Vagina (tissue), 2 donors: ENCODE measurements at regions not wholly inside any gene's neighbourhood (a gene's known extent, or its start where the extent isn't known, plus 50 kb on each side); places are given as distances from the start of the nearest gene placed in this dataset.

Experiments
- DNase-seq, 2 donors: peaks; one replicate each; pipeline ENCODE4 v3.0.0-alpha.2; 2017; ENCODE audit errors: extremely low spot score in 2 of 2
- H3K27ac ChIP-seq: fragments of 200-600 bp; sonication (generic); one replicate; pipeline ENCODE4 v1.5.1; 2019
- H3K27me3 ChIP-seq: fragments of 200-600 bp; sonication (generic); one replicate; pipeline ENCODE4 v1.5.1; 2019
- H3K36me3 ChIP-seq, 2 donors: fragments of 200-600 bp; sonication (generic); one replicate each; pipeline ENCODE4 v1.5.1; 2017 to 2019
- H3K4me1 ChIP-seq: fragments of 200-600 bp; sonication (generic); one replicate; pipeline ENCODE4 v1.5.1; 2019
- H3K4me3 ChIP-seq, 2 donors: fragments of 200-600 bp; sonication (generic); 1 replicate in 1 of 2; 2 replicates in 1 of 2; pipeline ENCODE4 v1.5.1; 2016 to 2019
- H3K9me3 ChIP-seq: fragments of 200-600 bp; sonication (generic); one replicate; pipeline ENCODE4 v1.5.1; 2019
- POLR2A ChIP-seq, 2 donors: fragments of 450-650 bp; IDR thresholded peaks; one replicate each; pipeline ENCODE4 v1.6.1; 2017; ENCODE audit warnings: antibody characterized with exemption in 2 of 2, mild to moderate bottlenecking in 2 of 2, moderate library complexity in 2 of 2
- POLR2AphosphoS5 ChIP-seq, 2 donors: sonication (generic); formaldehyde crosslinking; IDR thresholded peaks; one replicate each; pipeline ENCODE4 v1.9.0; 2017; ENCODE audit warnings: antibody characterized with exemption in 2 of 2, mild to moderate bottlenecking in 2 of 2, low read depth in 1 of 2; ENCODE audit not compliant: insufficient read depth in 1 of 2
- intact Hi-C: fragments of 100-400 bp; cut with DNase I; formaldehyde crosslinking; loops from one replicate; pipeline ENCODE4 v1.15.1; 2023
- TF ChIP-seq, protein P1 (sequence below), 3 experiments: fragments of 450-650 bp in 2 of 3; fragments of 200-600 bp in 1 of 3; sonication (generic) in 1 of 3; IDR thresholded peaks; one replicate each; pipeline ENCODE4 v1.5.1; 2017 to 2019; ENCODE audit warnings: antibody characterized with exemption in 3 of 3, mild to moderate bottlenecking in 2 of 3, moderate library complexity in 2 of 3

DNA sequence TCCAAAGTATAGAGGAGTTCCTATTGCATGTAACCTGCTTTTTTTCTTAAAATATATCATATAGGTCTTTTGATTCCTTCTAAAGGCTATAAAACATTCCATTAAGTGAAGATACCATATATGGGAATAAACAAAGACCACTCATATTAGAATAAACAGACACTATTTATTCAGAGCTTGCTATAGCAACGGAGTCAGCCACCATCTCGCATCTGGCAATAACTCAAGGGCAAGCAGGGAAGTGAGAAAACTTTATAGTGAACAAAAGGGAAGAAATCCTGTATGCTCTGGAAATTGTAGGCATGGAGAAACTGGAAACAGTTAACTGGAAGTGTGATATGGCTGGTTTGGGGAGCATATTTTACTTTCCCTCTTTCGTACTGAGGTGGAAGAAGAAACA is 301.9 kb downstream of the PTH2R start:
- H3K36me3 ChIP-seq, result no peaks in the 10 kb centered on the region
- intact Hi-C loops, result no loop called here
- no peaks in the 10 kb centered on the region for H3K4me1 ChIP-seq
- no peak overlapping the region for H3K4me3 ChIP-seq
- DNase-seq, result no peak
- H3K9me3 ChIP-seq, result no peaks in the 10 kb centered on the region
- TF ChIP-seq POLR2AphosphoS5 (IDR thresholded peaks at IDR 0.05; ENCODE audit: insufficient read depth in 1 of 2, low read depth in 1 of 2) (no peak), POLR2A (IDR thresholded peaks at IDR 0.05) (no peak)
- TF ChIP-seq, protein P1, sequence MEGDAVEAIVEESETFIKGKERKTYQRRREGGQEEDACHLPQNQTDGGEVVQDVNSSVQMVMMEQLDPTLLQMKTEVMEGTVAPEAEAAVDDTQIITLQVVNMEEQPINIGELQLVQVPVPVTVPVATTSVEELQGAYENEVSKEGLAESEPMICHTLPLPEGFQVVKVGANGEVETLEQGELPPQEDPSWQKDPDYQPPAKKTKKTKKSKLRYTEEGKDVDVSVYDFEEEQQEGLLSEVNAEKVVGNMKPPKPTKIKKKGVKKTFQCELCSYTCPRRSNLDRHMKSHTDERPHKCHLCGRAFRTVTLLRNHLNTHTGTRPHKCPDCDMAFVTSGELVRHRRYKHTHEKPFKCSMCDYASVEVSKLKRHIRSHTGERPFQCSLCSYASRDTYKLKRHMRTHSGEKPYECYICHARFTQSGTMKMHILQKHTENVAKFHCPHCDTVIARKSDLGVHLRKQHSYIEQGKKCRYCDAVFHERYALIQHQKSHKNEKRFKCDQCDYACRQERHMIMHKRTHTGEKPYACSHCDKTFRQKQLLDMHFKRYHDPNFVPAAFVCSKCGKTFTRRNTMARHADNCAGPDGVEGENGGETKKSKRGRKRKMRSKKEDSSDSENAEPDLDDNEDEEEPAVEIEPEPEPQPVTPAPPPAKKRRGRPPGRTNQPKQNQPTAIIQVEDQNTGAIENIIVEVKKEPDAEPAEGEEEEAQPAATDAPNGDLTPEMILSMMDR (IDR thresholded peaks at IDR 0.05), result no peak
- no peak overlapping the region for H3K27ac ChIP-seq
- no peaks in the 10 kb centered on the region for H3K27me3 ChIP-seq

DNA sequence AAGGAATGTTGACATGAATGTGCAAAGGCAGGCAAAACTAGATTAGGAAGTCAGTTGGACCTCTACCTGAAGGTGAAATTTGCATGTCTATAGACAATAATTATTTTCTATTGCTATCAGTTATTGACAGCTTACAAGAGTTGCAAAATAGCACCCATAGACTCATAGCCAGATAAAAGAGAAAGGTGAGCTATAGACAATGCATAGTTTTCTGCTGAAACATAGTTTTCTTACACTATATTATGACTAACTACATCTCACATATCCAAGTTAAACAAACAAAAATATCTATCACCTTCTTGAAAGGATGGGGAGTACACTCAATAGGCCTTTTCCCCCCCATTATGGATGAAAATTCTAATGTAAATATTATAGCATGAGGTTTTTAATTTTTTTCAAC is 305.0 kb downstream of the PTH2R start:
- Histone ChIP-seq H3K27ac (no peak overlapping the region), H3K27me3 (no peaks in the 10 kb centered on the region), H3K4me1 (no peaks in the 10 kb centered on the region), H3K36me3 (no peaks in the 10 kb centered on the region), H3K4me3 (no peak overlapping the region), H3K9me3 (no peaks in the 10 kb centered on the region)
- intact Hi-C loops, result no loop called here
- no peak for DNase-seq
- no peak for TF ChIP-seq POLR2AphosphoS5 (IDR thresholded peaks at IDR 0.05; ENCODE audit: insufficient read depth in 1 of 2, low read depth in 1 of 2)
- TF ChIP-seq, protein P1 (IDR thresholded peaks at IDR 0.05), result no peak
- no peak for TF ChIP-seq POLR2A (IDR thresholded peaks at IDR 0.05)

DNA sequence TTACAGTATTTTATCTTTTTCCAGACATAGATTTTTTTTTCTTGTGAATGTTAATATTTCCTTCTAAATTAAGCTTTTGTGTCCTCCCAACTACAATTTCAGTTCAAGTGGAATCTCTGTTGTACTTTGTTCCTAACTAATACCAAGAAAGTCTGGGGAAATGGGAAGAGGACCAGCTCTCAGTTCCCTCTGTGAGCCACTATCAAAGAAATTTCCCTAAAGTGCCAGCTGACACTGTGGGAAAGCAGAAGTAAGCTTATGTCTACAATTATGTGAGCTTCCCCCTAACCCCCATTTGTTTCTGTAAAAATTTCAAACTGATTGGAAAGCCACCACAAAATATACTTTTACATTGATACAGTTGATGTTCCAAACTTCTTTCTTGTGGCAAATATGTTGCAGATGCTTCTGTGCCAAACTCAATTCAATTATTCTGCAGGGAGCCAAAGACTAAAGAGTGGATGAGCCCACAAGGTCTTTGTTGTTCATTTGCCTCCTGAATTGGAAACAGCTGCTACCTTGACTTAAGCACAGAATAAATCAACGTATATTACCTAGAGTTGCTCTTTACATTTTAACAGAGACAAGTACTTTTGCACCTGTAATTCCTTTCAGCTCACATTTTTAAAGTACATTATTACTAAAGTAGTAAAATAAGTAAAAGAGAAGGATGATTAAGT is 306.6 kb downstream of the PTH2R start:
- no peak for DNase-seq
- TF ChIP-seq POLR2AphosphoS5 (IDR thresholded peaks at IDR 0.05; ENCODE audit: insufficient read depth in 1 of 2, low read depth in 1 of 2), result no peak
- no peak for TF ChIP-seq POLR2A (IDR thresholded peaks at IDR 0.05)
- TF ChIP-seq, protein P1 (IDR thresholded peaks at IDR 0.05), result no peak

DNA sequence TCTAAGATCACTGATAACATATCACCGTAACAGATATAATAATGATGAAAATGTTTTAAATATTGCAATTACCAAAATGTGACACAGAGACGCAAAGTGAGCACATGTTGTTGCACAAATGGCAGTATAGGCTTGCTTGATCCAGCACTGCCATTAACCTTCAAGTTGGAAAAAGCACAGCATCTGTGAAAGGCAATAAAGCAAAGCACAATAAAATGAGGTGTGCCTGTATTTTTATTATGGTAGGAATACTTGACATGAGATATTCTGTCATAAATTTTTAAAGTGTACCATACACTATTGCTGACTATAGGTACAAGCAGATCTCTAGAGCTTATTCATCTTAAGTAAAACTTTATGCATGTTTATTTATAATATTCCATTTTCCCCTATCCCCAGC is 312.2 kb downstream of the PTH2R start:
- Histone ChIP-seq H3K4me3 (no peak overlapping the region), H3K4me1 (no peaks in the 10 kb centered on the region), H3K9me3 (no peaks in the 10 kb centered on the region), H3K27me3 (no peaks in the 10 kb centered on the region), H3K27ac (no peak overlapping the region), H3K36me3 (no peaks in the 10 kb centered on the region)
- intact Hi-C loops, result no loop called here
- no peak for DNase-seq
- TF ChIP-seq POLR2A (IDR thresholded peaks at IDR 0.05), result no peak
- no peak for TF ChIP-seq POLR2AphosphoS5 (IDR thresholded peaks at IDR 0.05; ENCODE audit: insufficient read depth in 1 of 2, low read depth in 1 of 2)
- TF ChIP-seq, protein P1 (IDR thresholded peaks at IDR 0.05), result no peak

More for the DNA sequence above, 306.6 kb downstream of the PTH2R start:
- intact Hi-C loops, result no loop called here
- Histone ChIP-seq H3K9me3 (no peaks in the 10 kb centered on the region), H3K4me3 (no peak overlapping the region), H3K27me3 (no peaks in the 10 kb centered on the region), H3K27ac (no peak overlapping the region), H3K36me3 (no peaks in the 10 kb centered on the region), H3K4me1 (no peaks in the 10 kb centered on the region)

DNA sequence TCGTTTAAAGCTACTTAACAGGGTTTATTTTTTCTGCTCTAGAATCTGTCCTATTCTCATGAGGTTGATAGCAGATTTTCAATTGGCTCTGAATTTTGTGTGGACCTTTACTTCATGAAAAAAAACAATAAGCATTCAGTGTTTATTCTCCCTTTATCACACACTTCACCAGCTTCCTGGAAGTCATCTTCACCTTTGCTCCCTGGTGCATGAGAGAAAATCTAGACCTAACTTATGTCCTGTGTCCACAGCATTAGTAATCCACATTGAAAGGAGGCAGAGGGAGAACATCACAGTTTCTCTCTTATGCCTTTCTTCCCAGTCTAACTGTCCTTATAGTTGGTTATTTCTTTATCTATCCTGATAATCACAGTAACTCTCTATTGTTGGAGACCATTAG is 316.1 kb downstream of the PTH2R start:
- Histone ChIP-seq H3K36me3 (no peaks in the 10 kb centered on the region), H3K4me1 (no peaks in the 10 kb centered on the region), H3K27ac (no peak overlapping the region), H3K27me3 (no peaks in the 10 kb centered on the region), H3K4me3 (no peak overlapping the region), H3K9me3 (no peaks in the 10 kb centered on the region)
- intact Hi-C loops, result no loop called here
- DNase-seq, result no peak
- TF ChIP-seq, protein P1 (IDR thresholded peaks at IDR 0.05), result no peak
- TF ChIP-seq POLR2A (IDR thresholded peaks at IDR 0.05), result no peak
- no peak for TF ChIP-seq POLR2AphosphoS5 (IDR thresholded peaks at IDR 0.05; ENCODE audit: insufficient read depth in 1 of 2, low read depth in 1 of 2)
